LHCN-M2 (cell line): ENCODE measurements at regions not wholly inside any gene's neighbourhood (a gene's known extent, or its start where the extent isn't known, plus 50 kb on each side); places are given as distances from the start of the nearest gene placed in this dataset.
A peak's percentile ranks its signal among the peaks of the same experiment; 100 is the strongest.

Source experiments
- DNase-seq: peaks from one replicate; pipeline ENCODE4 v3.0.0-alpha.2; 2012; ENCODE audit warnings: low read depth

GRCh38 chr9:87781331-87781730, 55.4 kb downstream of the CTSL start:
- DNase-seq, result no peak

GRCh38 chr9:87783180-87783579, 57.3 kb downstream of the CTSL start:
- no peak for DNase-seq

GRCh38 chr9:87785315-87785970, 59.5 kb downstream of the CTSL start:
- peak; percentile 3 for DNase-seq

GRCh38 chr9:87786423-87786822, 60.5 kb downstream of the CTSL start:
- no peak for DNase-seq

GRCh38 chr9:87786876-87787275, 61.0 kb downstream of the CTSL start:
- no peak for DNase-seq

GRCh38 chr9:87787735-87788134, 61.8 kb downstream of the CTSL start:
- DNase-seq, result peak; percentile 10

- peak; percentile 63 for DNase-seq
Observed at GRCh38 chr9:87792831-87793288, 66.9 kb downstream of the CTSL start.

GRCh38 chr9:87793292-87793691, 67.4 kb downstream of the CTSL start:
- peak; percentile 84 for DNase-seq

GRCh38 chr9:87795178-87795577, 69.3 kb downstream of the CTSL start:
- DNase-seq, result no peak

- no peak for DNase-seq
Observed at GRCh38 chr9:87796196-87796595, 70.3 kb downstream of the CTSL start.

- DNase-seq, result no peak
Observed at GRCh38 chr9:87798261-87798833, 72.4 kb downstream of the CTSL start.

- no peak for DNase-seq
Observed at GRCh38 chr9:87799503-87799902, 73.6 kb downstream of the CTSL start.

GRCh38 chr9:87800456-87800855, 74.5 kb downstream of the CTSL start:
- DNase-seq, result no peak

GRCh38 chr9:87801013-87801412, 75.1 kb downstream of the CTSL start:
- no peak for DNase-seq

GRCh38 chr9:87803166-87803565, 77.2 kb downstream of the CTSL start:
- DNase-seq, result no peak

GRCh38 chr9:87803623-87804345, 77.9 kb downstream of the CTSL start:
- DNase-seq, result no peak

- DNase-seq, result no peak
Observed at GRCh38 chr9:87805259-87805658, 77.4 kb upstream of the SPATA31E1 start.

- no peak for DNase-seq
Observed at GRCh38 chr9:87810008-87810407, 72.7 kb upstream of the SPATA31E1 start.

GRCh38 chr9:87810679-87811178, 71.9 kb upstream of the SPATA31E1 start:
- no peak for DNase-seq

GRCh38 chr9:87812375-87813118, 70.1 kb upstream of the SPATA31E1 start:
- peak; percentile 77 for DNase-seq

GRCh38 chr9:87813119-87813463, 69.6 kb upstream of the SPATA31E1 start:
- DNase-seq, result no peak

- peak; percentile 19 for DNase-seq
Observed at GRCh38 chr9:87816036-87816435, 66.6 kb upstream of the SPATA31E1 start.
